ENCODE measurements at regions not wholly inside any gene's neighbourhood (a gene's known extent, or its start where the extent isn't known, plus 50 kb on each side); places are given as distances from the start of the nearest gene placed in this dataset.

DNA sequence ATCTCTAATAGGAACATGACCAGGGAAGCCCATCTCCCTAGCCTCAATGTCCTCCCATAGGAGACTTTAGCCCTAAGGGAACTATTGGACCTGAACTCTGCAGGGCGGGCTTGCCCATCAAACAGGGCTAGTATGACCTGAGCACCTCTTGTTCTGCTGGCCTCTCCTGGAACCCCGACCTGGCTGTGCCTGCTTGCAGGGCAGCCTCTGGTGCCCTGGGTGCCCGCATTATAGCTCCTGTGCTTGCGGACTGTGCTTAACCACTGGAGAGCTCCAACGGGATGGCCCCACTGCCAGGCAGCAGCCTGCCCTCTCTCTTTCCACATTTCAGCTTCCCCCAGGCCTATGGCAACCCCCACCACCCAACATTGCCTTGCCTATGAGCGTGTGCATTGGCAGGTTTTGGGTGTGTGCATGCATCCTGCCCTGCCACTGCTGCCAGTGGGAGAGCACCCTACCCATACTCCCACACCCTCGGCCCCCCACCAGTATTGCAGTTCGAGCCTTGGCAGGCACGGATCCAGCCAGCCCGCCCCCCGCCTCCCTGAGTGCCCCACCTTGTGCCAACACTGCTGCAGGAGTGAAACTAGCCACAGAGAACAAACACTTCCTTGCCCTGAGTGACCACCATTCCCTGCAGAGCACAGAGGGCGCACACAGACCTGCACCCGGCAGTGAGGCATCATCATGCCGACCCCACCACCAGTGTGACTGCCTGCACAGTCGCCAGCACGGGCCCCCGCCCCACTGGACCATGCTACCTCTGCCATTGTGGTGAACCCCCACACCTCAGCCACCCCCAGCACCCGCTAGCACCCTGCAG is 1123.8 kb upstream of the CDH6 start:
- Histone ChIP-seq H3K27ac (ENCODE audit: low read depth, low read length) (no peak overlapping the region), H4K5ac (ENCODE audit: insufficient read length, low read depth, low read length) (no peak overlapping the region), H3K14ac (ENCODE audit: insufficient read length) (no peak overlapping the region), H3K4me3 (ENCODE audit: extremely low read depth in 1 of 4, insufficient read depth in 2 of 4, low read depth in 3 of 4, low read length in 4 of 4) (no peak overlapping the region), H2BK120ac (replicated peaks; ENCODE audit: low read depth, low read length) (no peak overlapping the region), H3K23ac (ENCODE audit: insufficient read length) (no peak overlapping the region), H3K23me2 (ENCODE audit: low read depth, low read length) (no peaks in the 10 kb centered on the region), H3K4me1 (replicated peaks in 1 of 4; ENCODE audit: control insufficient read depth in 3 of 4, insufficient read depth in 4 of 4, low read length in 3 of 4) (no peaks in the 10 kb centered on the region), H4K20me1 (replicated peaks in 1 of 2; ENCODE audit: control insufficient read depth in 1 of 2, insufficient read depth in 2 of 2, low read length in 2 of 2) (no peaks in the 10 kb centered on the region), H2BK5ac (ENCODE audit: low read depth, low read length) (no peak overlapping the region), H3K36me3 (ENCODE audit: control insufficient read depth in 2 of 4, insufficient read depth in 4 of 4, low read length in 3 of 4) (no peaks in the 10 kb centered on the region), H4K8ac (ENCODE audit: extremely low read depth, insufficient read depth, low read length) (no peak overlapping the region), H3K9me3 (ENCODE audit: insufficient read depth in 2 of 2, low read depth in 1 of 2, low read length in 1 of 2) (no peaks in the 10 kb centered on the region), H2BK20ac (ENCODE audit: low read length) (no peak overlapping the region), H3K27me3 (replicated peaks in 1 of 4; ENCODE audit: control insufficient read depth in 3 of 4, extremely low read depth in 1 of 4, insufficient read depth in 3 of 4, low read length in 3 of 4) (no peaks in the 10 kb centered on the region), H2BK12ac (ENCODE audit: low read depth, low read length) (no peak overlapping the region), H3K56ac (replicated peaks; ENCODE audit: insufficient read length, low read depth, low read length) (no peak overlapping the region), H3K79me1 (ENCODE audit: low read depth, low read length) (no peaks in the 10 kb centered on the region), H3K4me2 (ENCODE audit: insufficient read depth in 1 of 2, low read depth in 2 of 2, low read length in 2 of 2) (no peak overlapping the region), H3K9ac (replicated peaks in 1 of 4; ENCODE audit: extremely low read depth in 1 of 4, low read depth in 3 of 4, low read length in 3 of 4) (no peak overlapping the region), H2AFZ (ENCODE audit: low read length) (no peak overlapping the region), H2BK15ac (ENCODE audit: low read length) (no peak overlapping the region), H3K79me2 (ENCODE audit: control insufficient read depth in 1 of 2, insufficient read depth in 2 of 2, low read length in 2 of 2) (no peaks in the 10 kb centered on the region), H3K4ac (replicated peaks; ENCODE audit: insufficient read length, low read depth, low read length) (no peak overlapping the region), H3K18ac (ENCODE audit: extremely low read depth, low read length) (no peak overlapping the region), H4K91ac (replicated peaks; ENCODE audit: insufficient read length, low read length) (no peak overlapping the region), H2AK5ac (ENCODE audit: low read depth, low read length) (no peak overlapping the region)
- DNase-seq (ENCODE audit: low read depth in 1 of 2, low spot score in 2 of 2), result no peak
- TF ChIP-seq SP1 (IDR thresholded peaks at IDR 0.05; ENCODE audit: low read depth, low read length) (no peak), TCF12 (IDR thresholded peaks at IDR 0.05; ENCODE audit: low read depth, low read length) (no peak), POLR2AphosphoS5 (IDR thresholded peaks at IDR 0.05; ENCODE audit: low read depth, low read length) (no peak)
- no peak for FAIRE-seq
- ChIA-PET POLR2A (ENCODE audit: partially characterized antibody) (no interaction called here), CTCF (ENCODE audit: partially characterized antibody) (interaction anchor here (1.0 to 1.3 kb wide), 2 partner anchors 13 to 29 kb away, joined by 3 to 4 read pairs; no protein-coding TSS in a partner anchor)
- 88% methylated on average over 17 of the region's 18 CpGs; no CpG with 5 or more reads in 1 of the 2 experiments for WGBS, 2 experiments (ENCODE audit: extremely low coverage in 1 of 2, insufficient coverage in 1 of 2, insufficient read length in 1 of 2, insufficient replicate concordance in 2 of 2, low coverage in 1 of 2, low lambda C conversion rate in 2 of 2, missing lambda C conversion rate in 1 of 2)

Data from H1 (cell line).